Activated CD8-positive, alpha-beta T cell treated with anti-CD3 and anti-CD28 coated beads for 36 hours (primary cell): ENCODE measurements at regions not wholly inside any gene's neighbourhood (a gene's known extent, or its start where the extent isn't known, plus 50 kb on each side); places are given as distances from the start of the nearest gene placed in this dataset.

ENCODE experiments used
- ATAC-seq: fragments of 200-7000 bp; cut with Tn5 transposase; one replicate; pipeline ENCODE4 v1.10.0; 2021; ENCODE audit warnings: mild to moderate bottlenecking, moderate library complexity
- CTCF ChIA-PET: fragments of 350-600 bp; sonication (Branson Sonifier 250); formaldehyde crosslinking; loops from one replicate; lab custom pipeline; 2021; ENCODE audit warnings: antibody characterized with exemption; lab: Charles Lee
- POLR2A ChIA-PET: fragments of 350-600 bp; sonication (Branson Sonifier 250); formaldehyde crosslinking; loops from one replicate; lab custom pipeline; 2021; ENCODE audit warnings: antibody characterized with exemption; lab: Charles Lee
- DNase-seq: peaks from one replicate; pipeline ENCODE4 v3.0.0-alpha.2; 2020
- H3K27ac Mint-ChIP-seq: one replicate; pipeline ENCODE4 v1.8.0; 2021; ENCODE audit warnings: mild to moderate bottlenecking, mixed read lengths
- H3K27me3 Mint-ChIP-seq: one replicate; pipeline ENCODE4 v1.8.0; 2021; ENCODE audit warnings: mixed read lengths
- H3K36me3 Mint-ChIP-seq: one replicate; pipeline ENCODE4 v1.8.0; 2021; ENCODE audit warnings: low read depth, mixed read lengths
- H3K4me1 Mint-ChIP-seq: one replicate; pipeline ENCODE4 v1.8.0; 2021; ENCODE audit warnings: low read depth, mixed read lengths
- H3K4me3 Mint-ChIP-seq: one replicate; pipeline ENCODE4 v1.8.0; 2021; ENCODE audit warnings: mild to moderate bottlenecking, moderate library complexity, mixed read lengths
- H3K9me3 Mint-ChIP-seq: one replicate; pipeline ENCODE4 v1.8.0; 2021; ENCODE audit warnings: mixed read lengths
- CTCF ChIP-seq: fragments of 200-600 bp; IDR thresholded peaks from one replicate; pipeline ENCODE4 v1.8.0; 2022; ENCODE audit warnings: antibody characterized with exemption, mild to moderate bottlenecking
- intact Hi-C: fragments of 100-400 bp; cut with micrococcal nuclease; formaldehyde crosslinking; loops from one replicate; pipeline ENCODE4 v1.10.0; 2022

DNA sequence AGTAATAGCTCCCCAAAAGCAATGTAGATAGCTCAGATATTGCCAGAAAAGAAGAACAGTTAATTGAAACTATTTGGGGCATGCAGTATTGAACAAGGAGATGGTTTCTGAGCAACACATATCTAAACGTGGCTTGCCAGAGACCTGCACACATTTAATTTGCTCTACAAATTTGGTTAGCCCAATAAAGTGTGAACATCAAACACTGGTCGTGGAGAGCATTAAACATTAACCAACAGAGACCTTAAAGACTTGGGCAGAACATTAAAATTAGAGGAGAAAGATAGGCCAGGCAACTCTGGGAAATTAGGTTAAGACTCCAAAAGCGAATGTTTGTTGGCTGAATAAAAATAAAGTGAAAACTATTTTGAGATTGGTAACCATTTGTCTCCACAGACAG is 61.6 kb upstream of the ARID5B start:
- no peak for DNase-seq
- no peaks in the 10 kb centered on the region for H3K36me3 Mint-ChIP-seq
- ATAC-seq: no peak
- no peak for TF ChIP-seq CTCF
- no peak overlapping the region for H3K4me3 Mint-ChIP-seq
- ChIA-PET POLR2A (no interaction called here), CTCF (no interaction called here)
- no peak overlapping the region for H3K27ac Mint-ChIP-seq
- peaks cover 20% of the 10 kb centered on the region for H3K4me1 Mint-ChIP-seq
- H3K27me3 Mint-ChIP-seq: no peaks in the 10 kb centered on the region
- intact Hi-C loops: no loop called here
- no peaks in the 10 kb centered on the region for H3K9me3 Mint-ChIP-seq

GRCh38 chr10:61840403-61840802 is 61.1 kb upstream of the ARID5B start:
- ChIA-PET POLR2A (no interaction called here), CTCF (no interaction called here)
- ATAC-seq: no peak
- Mint-ChIP-seq H3K9me3 (no peaks in the 10 kb centered on the region), H3K4me3 (no peak overlapping the region), H3K36me3 (no peaks in the 10 kb centered on the region), H3K4me1 (peaks cover 17% of the 10 kb centered on the region), H3K27me3 (no peaks in the 10 kb centered on the region), H3K27ac (no peak overlapping the region)
- TF ChIP-seq CTCF: no peak
- intact Hi-C loops: no loop called here
- no peak for DNase-seq

GRCh38 chr10:61841338-61841875 is 60.1 kb upstream of the ARID5B start:
- ChIA-PET POLR2A (no interaction called here), CTCF (interaction anchor here (1.4 kb wide), 1 partner anchor 90 kb away, joined by 6 read pairs; no protein-coding TSS in a partner anchor)
- DNase-seq (no peak), ATAC-seq (no peak)
- TF ChIP-seq CTCF: no peak
- Mint-ChIP-seq H3K9me3 (no peaks in the 10 kb centered on the region), H3K4me1 (peaks cover 10% of the 10 kb centered on the region), H3K4me3 (no peak overlapping the region), H3K27me3 (no peaks in the 10 kb centered on the region), H3K36me3 (no peaks in the 10 kb centered on the region), H3K27ac (no peak overlapping the region)
- intact Hi-C loops: no loop called here

- H3K4me3 Mint-ChIP-seq: no peak overlapping the region
- intact Hi-C loops: no loop called here
- no peak overlapping the region for H3K27ac Mint-ChIP-seq
- H3K36me3 Mint-ChIP-seq: no peaks in the 10 kb centered on the region
- H3K9me3 Mint-ChIP-seq: no peaks in the 10 kb centered on the region
- H3K27me3 Mint-ChIP-seq: no peaks in the 10 kb centered on the region
- ChIA-PET CTCF (no interaction called here), POLR2A (interaction anchor here (0.9 kb wide), 1 partner anchor 17 kb away, joined by 3 read pairs; no protein-coding TSS in a partner anchor)
- DNase-seq (no peak), ATAC-seq (no peak)
- no peak for TF ChIP-seq CTCF
- peaks cover 10% of the 10 kb centered on the region for H3K4me1 Mint-ChIP-seq
These were observed 58.6 kb upstream of the ARID5B start for GRCh38 chr10:61842755-61843497.

DNA sequence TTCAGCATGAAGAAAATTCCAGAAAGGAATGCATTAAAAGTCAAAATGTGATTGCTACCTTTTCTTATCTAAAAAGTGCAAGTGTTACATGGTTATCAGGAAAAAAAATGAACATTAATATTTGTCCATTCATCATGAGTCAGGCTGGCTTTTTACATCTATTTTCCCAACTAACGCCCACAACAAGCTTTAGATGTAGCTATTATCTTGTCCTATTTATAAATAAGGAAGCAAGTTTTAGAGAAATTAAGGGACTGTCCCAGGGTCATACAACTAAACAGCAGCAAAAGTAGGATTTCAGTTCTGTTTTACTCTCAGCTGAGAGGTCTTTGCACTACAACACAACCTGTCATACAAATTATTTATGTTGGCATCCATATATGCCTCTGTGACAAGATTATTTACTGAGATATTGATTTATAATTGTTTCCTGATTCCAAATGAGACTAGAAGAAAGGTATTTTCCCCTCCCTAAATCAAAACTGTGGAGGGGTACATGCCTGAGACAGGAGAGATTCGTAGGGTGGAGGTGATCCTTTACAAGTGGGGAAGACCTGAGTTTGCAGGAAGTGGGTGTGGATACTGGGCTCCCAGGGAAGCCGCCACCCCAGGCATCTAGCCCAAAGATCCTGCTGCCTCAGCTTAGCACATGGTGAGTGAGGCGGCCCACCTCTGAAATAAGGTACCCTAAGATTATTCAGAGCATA is 57.2 kb upstream of the ARID5B start:
- no peaks in the 10 kb centered on the region for H3K36me3 Mint-ChIP-seq
- ChIA-PET POLR2A (interaction anchor here (0.6 kb wide), 1 partner anchor 152 kb away, joined by 3 read pairs; no protein-coding TSS in a partner anchor), CTCF (no interaction called here)
- H3K4me3 Mint-ChIP-seq: no peak overlapping the region
- no peak overlapping the region for H3K27ac Mint-ChIP-seq
- H3K27me3 Mint-ChIP-seq: no peaks in the 10 kb centered on the region
- no peaks in the 10 kb centered on the region for H3K9me3 Mint-ChIP-seq
- ATAC-seq (no peak), DNase-seq (no peak)
- H3K4me1 Mint-ChIP-seq: peaks cover 10% of the 10 kb centered on the region
- TF ChIP-seq CTCF: no peak
- intact Hi-C loops: no loop called here
